Hematopoietic multipotent progenitor cell treated with erythropoietin and hydrocortisone succinate and interleukin-3 and kit ligand, for 6 days (in vitro differentiated cells): ENCODE measurements at regions not wholly inside any gene's neighbourhood (a gene's known extent, or its start where the extent isn't known, plus 50 kb on each side); places are given as distances from the start of the nearest gene placed in this dataset.
"Not testable (repeated sequence)": the region's sequence is repeated elsewhere in the genome, so short reads cannot be mapped to it uniquely, and the experiment has no call there.

Source experiments
- DNase-seq: peaks from one replicate; pipeline ENCODE4 v3.0.0-alpha.2; 2015

GRCh38 chr7:55743454-55743717, 119.2 kb downstream of the SEPTIN14 start:
- not testable (repeated sequence) for DNase-seq

- not testable (repeated sequence) for DNase-seq
Observed at GRCh38 chr7:55742651-55743453, 119.7 kb downstream of the SEPTIN14 start.

GRCh38 chr7:55741721-55742631, 120.6 kb downstream of the SEPTIN14 start:
- not testable (repeated sequence) for DNase-seq

DNA sequence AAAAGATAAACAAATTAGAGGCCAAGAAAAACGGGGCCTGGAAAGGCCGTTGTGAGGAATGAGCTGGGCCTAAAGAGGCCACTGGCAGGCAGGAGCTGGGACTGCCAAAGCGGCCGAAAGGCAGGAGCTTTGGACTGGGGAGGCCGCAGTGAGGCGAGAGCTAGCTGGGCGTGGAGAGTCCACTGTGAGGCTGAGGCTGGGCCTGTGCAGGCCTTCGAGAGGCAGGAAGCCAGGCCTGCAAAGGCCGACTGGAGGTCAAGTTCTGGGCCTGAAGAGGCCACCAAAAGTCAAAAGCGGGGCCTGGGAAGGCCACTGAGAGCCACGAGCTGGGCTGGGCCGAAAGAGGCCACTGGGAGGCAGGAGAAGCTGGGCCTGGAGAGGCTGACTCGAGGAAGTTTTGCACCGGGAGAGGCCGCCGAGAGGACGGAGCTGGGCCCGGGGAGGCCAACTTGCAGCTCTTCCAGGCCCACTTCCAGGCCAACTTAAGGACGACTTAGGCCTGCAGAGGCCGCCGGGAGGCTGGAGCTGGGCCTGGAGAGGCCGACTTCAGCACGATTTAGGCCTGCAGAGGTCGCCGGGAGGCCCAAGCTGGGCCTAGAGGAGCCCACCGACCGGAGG, 121.8 kb downstream of the SEPTIN14 start:
- not testable (repeated sequence) for DNase-seq

DNA sequence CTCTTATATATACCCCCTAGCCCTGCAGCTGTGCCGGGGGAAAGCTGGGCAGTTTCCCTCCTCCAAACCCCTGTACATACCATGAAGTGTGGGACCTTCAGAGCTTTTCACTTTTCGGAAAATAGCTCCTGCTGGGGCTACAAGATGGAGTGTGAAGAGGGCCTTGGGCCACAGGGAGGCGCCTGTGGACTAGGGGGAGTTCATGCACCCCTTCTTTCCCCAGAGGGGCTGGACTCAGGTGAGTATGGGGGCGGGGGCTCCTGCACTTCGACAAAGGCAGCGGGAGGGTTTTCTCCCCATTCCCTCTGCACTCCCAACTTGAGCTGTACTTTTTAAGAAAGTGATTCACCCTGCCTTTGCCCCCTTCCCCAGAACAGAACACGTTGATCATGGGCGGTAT, 122.5 kb downstream of the SEPTIN14 start:
- DNase-seq = not testable (repeated sequence)

DNA sequence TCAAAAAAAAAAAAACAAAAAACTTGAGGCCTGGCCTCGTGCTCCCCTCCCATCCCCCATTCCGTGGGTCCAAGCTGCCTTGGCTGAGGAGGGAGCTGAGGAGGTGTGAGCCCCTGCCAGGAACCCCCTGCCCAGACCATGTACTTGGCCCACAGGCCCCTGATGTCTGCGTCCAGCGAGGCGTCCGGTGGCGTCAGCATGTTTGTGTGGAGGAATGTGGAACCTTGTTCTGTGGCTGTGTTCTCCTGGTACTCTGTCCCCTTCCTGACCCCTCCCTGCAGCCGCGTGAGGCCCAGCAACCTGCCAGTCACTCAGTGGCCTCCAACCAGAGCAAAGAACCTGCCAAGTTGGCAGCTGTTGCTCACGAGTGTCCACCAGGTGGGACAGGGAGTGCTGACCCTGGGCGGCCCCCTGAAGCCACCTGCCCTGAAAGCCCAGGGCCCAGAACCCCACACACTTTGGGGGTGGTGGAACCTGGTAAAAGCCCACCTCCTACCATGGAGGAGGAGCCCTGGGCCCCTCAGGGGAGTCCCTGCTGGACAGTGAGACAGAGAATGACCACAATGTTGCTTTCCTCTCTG, 125.8 kb downstream of the SEPTIN14 start:
- not testable (repeated sequence) for DNase-seq

GRCh38 chr7:55733241-55734140, 129.1 kb downstream of the SEPTIN14 start:
- DNase-seq = no peak

GRCh38 chr7:55731931-55732330, 130.6 kb downstream of the SEPTIN14 start:
- DNase-seq = no peak

- no peak for DNase-seq
Observed at GRCh38 chr7:55730197-55730596, 132.4 kb downstream of the SEPTIN14 start.

DNA sequence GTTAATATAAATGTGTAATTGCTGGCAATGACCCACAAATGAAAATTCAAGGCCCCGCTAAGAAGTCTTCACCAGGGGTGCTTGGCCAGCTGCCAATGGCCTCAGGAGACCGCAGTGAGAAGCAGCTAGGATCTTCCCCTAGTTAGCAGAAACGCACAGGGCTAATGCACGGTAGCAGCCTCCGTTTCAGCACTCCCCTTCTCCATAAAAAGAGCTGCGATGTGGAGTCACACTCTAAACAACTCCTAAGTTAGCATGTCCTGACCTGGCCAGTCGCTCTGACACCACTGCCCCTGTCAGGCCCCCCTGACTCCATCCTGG, 139.0 kb downstream of the SEPTIN14 start:
- DNase-seq = no peak

DNA sequence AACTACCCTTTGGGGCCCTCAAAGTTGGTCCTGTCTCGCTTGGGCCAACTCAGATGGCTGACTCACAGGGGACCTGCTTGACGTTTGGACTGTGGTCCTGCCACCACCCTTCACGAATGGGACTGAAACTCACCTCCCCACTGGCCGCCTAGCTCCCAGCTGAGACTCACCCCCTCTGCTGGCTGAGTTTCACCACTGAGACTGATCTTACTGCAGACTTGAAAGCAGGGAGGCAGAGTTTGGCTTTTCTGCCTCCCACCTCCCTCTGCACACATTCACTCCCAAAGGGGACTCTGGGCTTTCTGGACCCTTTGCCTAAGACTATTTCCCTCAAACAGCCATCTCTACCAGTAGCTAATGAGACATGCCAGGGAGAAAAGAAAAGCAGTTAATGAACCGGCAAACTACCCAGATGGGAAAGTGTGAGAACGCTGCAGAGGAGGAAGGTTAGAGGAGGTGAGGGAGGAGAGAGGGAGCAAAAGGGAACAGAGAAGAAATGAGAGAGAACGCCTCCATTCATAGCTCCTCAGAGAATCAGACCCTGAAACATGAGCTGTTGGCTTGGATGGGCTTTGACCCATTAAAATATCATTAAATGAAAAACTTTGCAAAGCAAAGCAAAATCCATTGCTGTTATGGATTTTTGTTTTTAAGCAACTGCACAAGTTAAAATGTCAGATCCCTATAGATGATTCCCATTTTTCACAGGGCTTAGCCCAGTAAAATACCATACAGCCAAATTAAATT, 139.5 kb downstream of the SEPTIN14 start:
- not testable (repeated sequence) for DNase-seq

- DNase-seq = not testable (repeated sequence)
Observed at GRCh38 chr7:55721004-55721403, 141.5 kb downstream of the SEPTIN14 start.

- not testable (repeated sequence) for DNase-seq
Observed at GRCh38 chr7:55715247-55715867, 143.1 kb upstream of the VOPP1 start.

DNA sequence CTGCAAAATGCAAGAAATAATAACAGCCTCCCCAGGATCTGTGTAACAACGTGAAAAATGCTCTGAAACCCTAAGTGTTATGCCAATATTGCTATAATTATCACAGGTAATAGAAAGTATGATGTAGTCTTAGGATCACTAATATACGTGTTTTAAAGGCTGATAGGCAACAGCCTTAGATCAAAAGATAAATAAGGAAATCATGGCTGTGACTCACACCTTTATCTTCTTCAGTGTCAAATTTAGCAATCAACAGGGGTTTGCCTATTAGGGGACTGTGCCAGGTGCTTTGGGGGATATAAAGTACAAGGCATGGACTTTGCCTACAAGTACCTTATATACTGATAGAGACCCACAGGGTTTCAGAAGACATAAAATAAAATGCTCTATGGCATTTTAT, 142.1 kb upstream of the VOPP1 start:
- not testable (repeated sequence) for DNase-seq

- DNase-seq = not testable (repeated sequence)
Observed at GRCh38 chr7:55710312-55710711, 138.0 kb upstream of the VOPP1 start.

- not testable (repeated sequence) for DNase-seq
Observed at GRCh38 chr7:55708028-55708427, 135.7 kb upstream of the VOPP1 start.

DNA sequence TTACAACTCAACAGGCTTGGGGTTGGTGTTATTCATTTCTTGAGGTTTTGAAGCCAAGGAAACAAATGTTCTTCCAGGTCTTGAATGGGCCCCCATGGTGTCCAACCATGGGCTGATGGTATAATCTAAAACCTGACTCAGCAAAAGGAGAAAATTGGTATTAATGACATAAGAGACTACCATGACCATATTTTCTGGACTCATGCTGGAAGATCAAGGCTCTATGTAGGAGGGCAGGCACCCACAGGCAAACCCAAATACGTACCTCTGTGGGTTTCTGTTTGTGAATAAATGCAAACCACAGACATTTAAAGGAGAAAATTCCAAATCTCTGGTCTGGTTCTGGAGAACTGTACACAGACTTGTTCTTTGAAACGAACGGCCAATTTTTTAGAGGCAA, 135.1 kb upstream of the VOPP1 start:
- not testable (repeated sequence) for DNase-seq

- not testable (repeated sequence) for DNase-seq
Observed at GRCh38 chr7:55706451-55707195, 134.3 kb upstream of the VOPP1 start.

DNA sequence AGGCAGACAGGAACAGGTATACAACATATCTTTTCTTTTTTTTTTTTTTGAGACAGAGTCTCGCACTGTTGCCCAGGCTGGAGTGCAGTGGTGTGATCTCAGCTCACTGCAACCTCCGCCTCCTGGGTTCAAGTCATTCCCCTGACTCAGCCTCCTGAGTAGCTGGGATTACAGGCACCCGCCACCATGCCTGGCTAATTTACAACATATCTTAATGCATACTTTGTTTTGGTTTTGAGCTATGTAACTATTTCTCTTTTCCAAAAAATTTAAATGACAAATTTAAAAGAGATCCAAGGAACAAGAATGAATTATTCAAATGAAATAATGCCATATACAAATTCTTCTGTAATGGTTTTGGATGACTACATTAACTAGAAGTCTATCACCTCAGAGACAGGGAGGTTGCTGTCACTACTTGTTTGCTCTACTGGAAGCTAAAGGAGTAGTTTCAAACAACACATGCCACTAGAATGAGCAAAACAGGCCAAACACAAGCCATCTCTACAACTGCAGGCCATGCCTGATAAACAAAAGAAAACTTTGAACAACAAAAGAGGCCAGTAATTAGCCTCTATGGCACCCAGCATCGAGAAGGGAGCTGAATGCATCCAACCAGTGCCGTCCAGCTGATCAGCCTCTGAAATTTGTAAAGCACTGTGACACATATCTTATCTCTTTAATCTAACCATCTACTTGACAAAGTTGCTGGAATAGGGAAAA, 133.6 kb upstream of the VOPP1 start:
- not testable (repeated sequence) for DNase-seq
